GM21528 (cell line): ENCODE measurements at regions not wholly inside any gene's neighbourhood (a gene's known extent, or its start where the extent isn't known, plus 50 kb on each side); places are given as distances from the start of the nearest gene placed in this dataset.

Experiments used
- ATAC-seq: cut with Tn5 transposase; IDR thresholded peaks from one replicate; pipeline ENCODE4 v1.9.1; 2021; ENCODE audit warnings: mild to moderate bottlenecking, moderate library complexity; ENCODE audit not compliant: unreplicated experiment, low FRiP score

DNA sequence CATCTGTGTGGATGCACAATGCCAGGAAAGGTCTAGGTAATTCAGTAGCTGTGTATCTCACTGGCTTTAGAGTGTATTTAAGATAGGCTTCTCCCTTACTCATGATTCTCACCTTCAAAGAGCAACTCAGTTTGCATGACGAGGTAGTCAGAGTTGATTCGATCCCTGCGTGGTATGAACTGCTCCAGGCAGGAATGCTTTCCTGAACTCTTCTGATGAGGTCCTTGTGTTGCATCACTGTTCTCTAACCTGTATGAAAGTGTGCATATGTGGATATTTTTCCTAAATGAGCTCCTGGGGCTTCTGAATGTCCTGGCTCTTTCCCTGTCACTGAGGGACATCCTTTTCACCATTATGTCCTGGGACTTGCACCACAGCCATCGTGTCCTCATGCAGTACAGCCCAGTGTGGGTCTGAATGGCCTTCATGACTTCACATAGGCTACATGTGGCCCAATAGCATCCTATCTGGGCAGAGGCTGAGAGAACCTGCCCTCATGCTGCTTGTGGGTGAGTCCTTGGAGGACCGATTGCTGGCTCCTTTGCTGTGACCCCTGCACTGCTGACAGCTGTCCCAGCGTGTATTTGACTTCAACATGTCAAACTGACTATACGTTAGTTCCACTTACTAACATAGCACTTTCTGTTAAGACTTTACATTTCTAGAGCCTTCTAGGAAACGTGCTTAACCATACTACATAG is 65.3 kb upstream of the WDR1 start:
- no peak for ATAC-seq

DNA sequence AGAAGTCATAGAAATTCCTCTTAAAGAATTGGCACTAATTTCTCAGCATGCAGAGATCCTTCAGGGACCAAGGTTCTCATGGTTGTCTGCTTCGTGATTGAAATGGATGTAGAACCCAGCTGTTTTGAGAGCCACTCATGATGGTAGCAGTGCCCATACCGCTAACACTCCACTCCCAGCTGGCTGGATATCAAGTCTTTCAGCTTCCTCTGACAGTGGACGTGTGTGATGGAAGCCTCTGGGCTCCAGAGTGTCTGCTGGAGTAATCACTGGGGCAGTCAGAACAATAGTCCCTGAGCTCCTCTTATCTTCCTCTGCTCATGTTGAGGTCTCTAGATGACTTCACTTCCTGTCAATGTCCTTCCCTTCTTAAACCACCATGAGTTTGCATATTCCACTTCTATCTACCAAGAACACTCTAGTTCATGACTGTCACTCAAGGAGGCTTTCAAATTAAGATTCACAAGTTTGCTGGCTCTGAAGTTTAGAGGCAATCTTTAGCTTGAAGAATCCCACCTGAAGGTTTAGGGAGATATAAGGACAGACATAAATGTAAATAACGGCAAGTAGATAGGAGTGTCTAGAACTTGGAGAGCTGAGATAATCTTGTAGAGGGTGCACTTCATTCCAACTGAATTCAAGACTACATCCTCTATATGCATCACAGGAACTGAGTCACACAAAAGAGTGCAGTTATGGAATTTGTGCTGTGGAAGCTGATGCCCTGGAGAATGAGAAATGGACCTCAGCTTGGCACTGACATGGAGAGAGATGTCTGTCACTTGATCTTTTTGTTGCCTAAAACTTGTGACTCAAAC is 64.5 kb upstream of the WDR1 start:
- ATAC-seq = peak; percentile 98

DNA sequence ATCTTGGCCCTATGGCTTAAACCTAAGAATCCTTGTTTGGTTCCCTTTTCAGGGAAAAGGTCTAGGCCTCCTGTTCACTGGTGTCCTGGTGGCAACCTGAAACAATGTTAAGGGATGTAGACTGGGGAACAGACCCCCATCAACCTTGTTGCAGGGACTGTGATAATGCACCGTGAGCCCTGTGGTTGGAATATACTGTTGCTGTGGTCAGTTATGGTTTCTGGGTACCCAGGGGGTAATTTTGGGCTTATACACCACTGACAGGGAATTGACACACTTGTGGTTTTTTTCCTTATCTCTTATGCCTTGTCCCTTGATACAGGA is 64.0 kb upstream of the WDR1 start:
- ATAC-seq = no peak

DNA sequence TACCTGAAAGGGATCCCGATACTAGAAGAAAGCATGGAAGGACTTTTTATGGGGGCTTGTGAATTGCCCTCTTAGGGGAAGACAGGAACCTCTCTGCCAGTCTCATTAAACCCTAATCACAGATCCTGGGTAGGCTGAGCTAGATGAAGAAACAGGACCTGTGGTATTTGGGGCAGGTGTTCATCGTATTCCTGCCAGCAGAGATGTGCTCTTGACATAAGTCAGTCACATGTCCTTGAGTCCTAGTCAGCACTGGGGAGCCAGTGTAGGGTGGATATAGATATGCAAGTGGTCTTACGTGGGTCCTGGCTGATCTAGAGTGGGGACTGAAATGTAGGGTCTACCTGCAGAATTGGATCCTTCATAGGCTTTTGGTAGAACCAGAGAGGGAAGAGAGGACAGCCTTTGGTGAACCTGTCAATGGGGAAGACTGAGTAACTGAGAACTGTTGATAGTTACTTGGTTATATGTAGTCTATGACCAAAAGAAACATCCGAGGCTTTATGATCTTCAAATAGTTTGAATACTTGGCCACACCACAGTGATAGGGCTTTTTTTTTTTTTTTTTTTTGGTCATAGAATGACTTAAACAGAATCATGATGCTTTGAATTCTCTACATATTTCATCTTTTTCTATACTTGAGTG is 63.5 kb upstream of the WDR1 start:
- no peak for ATAC-seq

DNA sequence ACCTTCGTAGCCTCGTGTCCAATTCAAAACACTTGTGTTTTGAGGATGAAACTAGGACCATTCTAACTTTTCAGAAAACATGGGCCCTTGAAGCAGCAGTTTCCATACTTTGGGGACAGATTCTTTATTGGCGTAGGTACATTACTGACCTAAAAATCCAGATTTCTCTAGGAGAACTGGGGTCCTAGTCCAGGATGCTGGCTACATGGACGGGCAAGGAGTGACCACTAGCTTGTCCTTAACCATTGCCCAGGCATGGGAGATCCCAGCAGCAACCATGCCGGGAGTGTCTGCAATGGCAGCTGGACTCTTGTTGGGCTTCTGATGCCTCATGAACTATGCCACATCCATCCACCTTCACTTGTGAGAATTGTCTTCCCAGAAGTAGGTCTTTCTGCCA is 62.2 kb upstream of the WDR1 start:
- no peak for ATAC-seq

DNA sequence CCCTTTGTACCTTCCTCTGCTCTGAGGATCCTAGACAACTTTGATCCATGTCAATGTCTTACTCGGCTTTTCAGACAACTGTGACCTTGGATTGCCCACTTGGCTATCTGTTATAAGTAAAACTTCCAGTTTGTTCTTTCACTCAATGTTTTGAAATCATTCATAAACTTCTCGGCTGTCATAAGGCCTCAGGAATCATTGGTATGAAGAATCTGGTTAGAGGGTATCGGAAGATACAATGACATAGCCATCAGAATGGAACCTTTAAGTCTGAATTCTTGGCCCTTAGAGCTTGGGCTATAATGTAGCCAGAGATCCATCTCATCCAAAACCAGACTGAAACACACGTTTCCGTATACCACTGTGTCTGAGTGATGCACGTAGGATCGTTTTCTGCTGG is 59.0 kb upstream of the WDR1 start:
- no peak for ATAC-seq

DNA sequence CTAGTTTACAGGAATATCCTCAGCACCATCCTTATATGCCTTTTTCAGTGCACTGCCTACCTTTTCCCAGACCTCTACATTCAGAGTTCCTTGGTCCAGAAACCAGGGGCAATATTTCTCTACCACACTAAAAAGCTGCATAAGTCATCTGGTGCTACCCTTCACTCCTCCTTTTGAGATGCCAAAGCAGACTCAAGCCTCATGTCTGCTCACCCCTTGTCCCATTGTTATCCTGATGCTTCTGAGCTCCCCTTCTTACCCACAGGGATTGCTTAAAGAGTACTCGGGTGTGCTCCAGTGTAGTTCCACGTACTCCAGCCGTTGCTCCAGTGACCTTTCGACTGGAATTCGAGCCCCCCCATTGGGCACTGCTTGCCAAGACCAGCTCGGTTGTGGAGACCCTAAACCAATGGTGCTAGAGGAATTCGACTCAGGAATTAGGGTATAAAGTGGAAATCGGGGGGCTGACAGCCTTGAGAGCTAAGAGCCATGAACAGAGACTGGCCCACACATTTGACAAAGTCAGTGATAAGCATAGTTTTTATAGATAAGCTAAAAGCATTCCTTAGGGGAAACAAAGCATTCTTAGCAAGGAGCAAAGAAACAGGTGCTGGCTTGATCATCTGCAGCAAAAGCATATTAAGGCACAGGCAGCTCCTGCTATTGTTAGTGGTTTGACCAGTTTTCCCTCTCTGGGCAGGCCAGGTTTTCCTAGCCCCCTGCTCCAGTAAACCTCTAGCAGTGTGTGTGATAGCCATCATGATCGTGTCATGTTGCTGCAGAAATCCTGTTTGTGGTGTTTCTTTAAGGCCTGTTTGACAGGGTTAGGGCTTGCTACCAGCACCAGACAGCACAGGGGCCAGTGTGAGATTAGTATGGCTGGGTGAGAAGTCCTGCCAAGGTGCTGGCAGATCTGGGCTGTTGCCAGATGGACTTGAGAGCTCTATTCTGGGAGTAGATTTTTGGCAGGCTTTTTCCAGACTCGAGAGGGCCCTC is 57.5 kb upstream of the WDR1 start:
- no peak for ATAC-seq

DNA sequence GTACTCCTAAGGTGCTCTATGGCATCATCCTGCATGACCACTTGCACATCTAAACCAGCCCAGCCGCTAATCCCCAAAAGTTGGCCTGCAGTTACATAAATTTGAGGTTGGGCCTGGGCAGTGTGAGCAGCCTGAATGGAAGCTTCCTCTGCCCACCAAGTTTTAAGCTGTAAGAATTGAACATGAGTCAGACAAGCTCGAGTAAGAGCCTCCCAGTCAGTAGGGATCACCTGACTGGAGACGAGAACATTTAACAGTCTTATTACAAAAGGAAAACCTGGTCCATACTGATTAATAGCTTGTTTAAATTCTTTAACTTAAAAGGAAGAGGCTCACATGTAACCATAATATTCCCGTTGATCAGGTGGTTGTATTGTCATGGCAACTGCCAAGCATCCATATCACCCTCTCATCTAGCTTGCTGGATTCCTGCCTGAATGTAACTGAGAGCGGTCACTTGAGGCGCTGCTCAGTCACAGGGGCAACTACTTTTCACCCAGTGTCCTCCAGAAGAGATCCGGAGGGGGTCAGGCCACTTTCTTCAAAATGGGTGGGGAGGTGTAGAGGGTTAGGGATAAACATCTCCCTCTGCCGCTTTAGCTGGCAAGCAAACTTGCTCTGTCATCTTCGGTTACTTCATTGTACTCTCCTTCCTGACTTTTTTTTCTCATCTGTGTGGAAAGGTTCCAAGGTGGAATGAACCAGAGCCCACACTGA is 56.6 kb upstream of the WDR1 start:
- no peak for ATAC-seq

DNA sequence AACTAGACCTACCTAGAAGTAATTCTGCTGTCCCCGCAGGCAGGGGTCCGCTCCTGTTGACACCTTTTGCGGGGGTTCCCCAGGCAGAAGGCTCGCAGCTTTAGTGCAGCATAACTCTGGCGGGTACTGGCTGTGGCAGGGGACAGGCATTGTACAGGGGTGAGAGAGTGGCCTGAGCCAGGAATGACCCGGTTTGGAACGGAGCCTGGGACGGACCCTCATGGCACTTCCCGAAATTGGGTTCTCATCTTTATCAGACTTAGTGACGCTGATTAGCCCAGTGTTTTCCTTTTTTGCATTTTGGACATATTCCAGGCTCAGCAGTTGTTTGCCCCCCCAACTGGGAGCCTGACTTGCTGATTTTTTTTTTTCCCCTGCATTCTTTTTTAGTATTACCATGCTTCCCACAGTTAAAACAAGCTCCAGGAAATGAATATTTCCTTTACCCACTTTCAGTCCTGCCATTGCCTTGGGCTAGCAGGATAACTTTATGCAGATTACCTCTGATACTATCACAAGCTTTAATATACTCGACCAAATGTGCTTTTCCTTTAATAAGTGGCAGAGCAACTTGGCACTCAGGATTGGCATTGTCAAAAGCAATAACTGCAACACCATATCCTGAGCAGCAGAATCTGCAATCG is 55.8 kb upstream of the WDR1 start:
- ATAC-seq = no peak

DNA sequence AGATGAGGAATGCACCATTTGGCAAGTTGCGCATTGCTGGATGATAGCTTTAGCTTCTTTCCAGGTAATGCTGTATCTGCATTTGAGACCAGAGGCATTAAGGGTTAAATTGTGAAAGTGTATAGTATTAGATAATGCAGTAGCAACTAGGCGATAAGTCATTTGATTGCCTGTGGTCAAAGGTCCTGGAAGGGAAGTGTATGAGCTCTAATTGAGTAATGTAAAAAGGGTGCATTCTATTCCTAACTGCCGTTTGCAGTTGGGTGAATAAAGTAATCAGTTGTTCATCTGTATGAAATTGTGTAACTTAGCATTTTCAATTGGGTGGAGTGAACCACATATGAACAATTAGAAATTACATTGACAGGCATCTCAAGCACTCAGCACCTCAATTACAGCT is 54.5 kb upstream of the WDR1 start:
- ATAC-seq = no peak

DNA sequence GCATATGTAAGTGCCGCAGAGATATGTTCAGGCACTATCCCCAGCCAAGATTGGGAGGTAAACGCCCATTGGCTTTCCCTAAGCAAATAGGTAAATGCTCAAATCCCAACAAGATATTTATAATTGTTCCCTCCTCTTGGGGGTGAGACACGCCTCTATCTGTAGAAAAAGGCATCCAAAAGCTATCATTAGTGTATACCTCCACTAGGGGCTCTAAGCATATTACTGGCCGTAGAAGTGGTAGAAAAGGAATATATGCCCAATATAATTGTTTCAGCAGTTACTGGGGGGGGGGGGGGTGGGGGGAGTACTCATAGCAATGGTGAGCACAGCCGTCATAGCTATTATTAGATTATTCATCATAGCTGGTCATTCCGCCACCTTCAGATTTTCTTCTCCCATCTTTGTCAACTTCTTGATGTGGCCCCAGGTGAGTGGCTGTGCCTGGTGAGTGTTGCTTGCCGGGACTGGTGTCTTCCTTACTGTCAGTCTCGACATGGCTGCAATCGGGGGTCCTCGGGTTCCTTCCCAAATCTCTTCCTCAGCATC is 53.3 kb upstream of the WDR1 start:
- ATAC-seq = no peak

DNA sequence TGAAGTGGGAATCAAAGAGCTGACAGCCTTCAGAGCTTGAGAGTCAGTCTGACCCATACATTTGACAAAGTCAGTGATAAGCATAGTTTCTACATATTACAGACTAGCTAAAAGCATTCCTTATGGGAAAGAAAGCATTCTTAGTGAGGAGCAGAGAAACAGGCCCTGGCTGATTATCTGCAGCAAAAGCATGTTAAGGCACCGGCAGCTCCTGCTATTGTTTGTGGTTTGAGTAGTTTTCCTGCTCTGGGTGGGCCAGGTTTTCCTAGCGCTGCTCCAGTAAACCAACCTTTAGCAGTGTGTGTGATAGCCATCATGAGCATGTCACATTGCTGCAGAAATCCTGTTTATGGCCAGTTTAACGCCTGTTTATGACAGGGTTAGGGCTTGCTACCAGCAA is 51.6 kb upstream of the WDR1 start:
- ATAC-seq = no peak

DNA sequence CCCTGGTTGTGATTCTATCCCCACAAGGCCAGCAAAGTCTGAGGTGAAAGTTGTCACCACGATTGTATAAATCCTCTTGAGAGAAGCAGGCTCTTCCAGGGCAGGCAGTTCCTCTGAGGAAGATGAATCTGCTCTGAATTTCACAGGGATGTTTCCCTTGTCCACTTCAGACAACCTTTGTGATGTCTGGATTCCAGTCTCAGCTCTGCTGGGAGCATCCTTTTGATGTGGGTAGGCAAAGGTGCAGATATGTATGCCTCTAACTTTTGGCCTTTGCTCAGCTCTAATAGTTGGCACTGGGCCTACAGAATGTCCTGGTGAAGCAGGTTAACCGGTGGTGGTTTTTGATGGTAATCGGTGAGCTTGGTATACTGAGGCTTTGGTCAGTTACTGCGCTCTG is 50.6 kb upstream of the WDR1 start:
- ATAC-seq = no peak
